ENCODE measurements at regions not wholly inside any gene's neighbourhood (a gene's known extent, or its start where the extent isn't known, plus 50 kb on each side); places are given as distances from the start of the nearest gene placed in this dataset.
A peak's percentile ranks its signal among the peaks of the same experiment; 100 is the strongest.

DNA sequence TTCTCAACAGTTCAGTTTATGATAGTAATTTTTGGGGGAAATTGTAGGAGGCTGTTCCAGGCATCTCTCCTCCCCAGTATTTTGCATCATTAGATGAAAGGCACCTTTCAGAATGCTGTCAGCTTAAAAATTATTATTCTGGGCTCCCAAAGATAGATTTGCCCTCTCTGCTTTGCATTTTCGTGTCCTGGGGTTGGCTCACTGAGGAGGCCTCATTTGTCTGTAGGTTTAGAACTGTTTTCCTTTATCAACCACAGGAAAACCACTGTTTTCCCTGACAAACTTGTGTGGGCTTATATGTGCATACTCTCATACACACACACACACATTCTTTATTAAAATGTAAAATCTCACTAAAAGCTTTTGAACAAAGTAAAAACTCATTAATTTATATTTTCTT is 197.2 kb upstream of the VCX3A start:
- no peaks in the 10 kb centered on the region for H3K4me1 ChIP-seq
- no peaks in the 10 kb centered on the region for H3K27me3 ChIP-seq
- 25 to 29% methylated on average over 1 of the region's 1 CpG for WGBS, 2 donors
- H3K27ac ChIP-seq, result no peak overlapping the region
- TF ChIP-seq, protein P1, sequence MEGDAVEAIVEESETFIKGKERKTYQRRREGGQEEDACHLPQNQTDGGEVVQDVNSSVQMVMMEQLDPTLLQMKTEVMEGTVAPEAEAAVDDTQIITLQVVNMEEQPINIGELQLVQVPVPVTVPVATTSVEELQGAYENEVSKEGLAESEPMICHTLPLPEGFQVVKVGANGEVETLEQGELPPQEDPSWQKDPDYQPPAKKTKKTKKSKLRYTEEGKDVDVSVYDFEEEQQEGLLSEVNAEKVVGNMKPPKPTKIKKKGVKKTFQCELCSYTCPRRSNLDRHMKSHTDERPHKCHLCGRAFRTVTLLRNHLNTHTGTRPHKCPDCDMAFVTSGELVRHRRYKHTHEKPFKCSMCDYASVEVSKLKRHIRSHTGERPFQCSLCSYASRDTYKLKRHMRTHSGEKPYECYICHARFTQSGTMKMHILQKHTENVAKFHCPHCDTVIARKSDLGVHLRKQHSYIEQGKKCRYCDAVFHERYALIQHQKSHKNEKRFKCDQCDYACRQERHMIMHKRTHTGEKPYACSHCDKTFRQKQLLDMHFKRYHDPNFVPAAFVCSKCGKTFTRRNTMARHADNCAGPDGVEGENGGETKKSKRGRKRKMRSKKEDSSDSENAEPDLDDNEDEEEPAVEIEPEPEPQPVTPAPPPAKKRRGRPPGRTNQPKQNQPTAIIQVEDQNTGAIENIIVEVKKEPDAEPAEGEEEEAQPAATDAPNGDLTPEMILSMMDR (IDR thresholded peaks at IDR 0.05), result no peak
- TF ChIP-seq POLR2A (IDR thresholded peaks at IDR 0.05) (no peak), EP300 (IDR thresholded peaks at IDR 0.05) (no peak)
- no peak overlapping the region for H3K4me3 ChIP-seq
- no peaks in the 10 kb centered on the region for H3K9me3 ChIP-seq
- no peak for DNase-seq (ENCODE audit: low spot score in 2 of 2)
- H3K36me3 ChIP-seq, result no peaks in the 10 kb centered on the region

DNA sequence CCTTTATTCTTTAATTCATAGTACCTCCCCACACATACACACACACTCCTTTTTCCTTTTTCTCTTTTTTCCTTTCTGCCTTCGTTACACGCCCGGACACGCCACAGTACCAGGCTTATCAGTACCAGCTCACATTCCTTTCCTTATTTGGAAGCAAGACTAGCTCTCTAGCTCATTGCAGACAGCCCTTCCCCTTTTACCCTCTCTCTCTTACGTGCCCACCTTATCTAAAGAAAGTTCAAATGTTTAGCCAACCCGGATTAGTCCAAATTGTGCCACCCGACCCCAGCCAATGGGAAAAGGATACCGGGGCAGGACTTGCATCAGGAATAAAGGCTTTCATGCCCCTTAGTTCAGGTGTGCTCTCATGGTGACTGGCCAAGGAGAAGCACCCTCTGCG is 194.7 kb upstream of the VCX3A start:
- no peak for TF ChIP-seq POLR2A (IDR thresholded peaks at IDR 0.05)
- WGBS, 2 donors, result 57 to 74% methylated on average over 9 of the region's 9 CpGs
- H3K27me3 ChIP-seq, result no peaks in the 10 kb centered on the region
- H3K27ac ChIP-seq, result no peak overlapping the region
- H3K36me3 ChIP-seq, result no peaks in the 10 kb centered on the region
- H3K4me3 ChIP-seq, result no peak overlapping the region
- H3K9me3 ChIP-seq, result no peaks in the 10 kb centered on the region
- no peak for DNase-seq (ENCODE audit: low spot score in 2 of 2)
- H3K4me1 ChIP-seq, result no peaks in the 10 kb centered on the region

DNA sequence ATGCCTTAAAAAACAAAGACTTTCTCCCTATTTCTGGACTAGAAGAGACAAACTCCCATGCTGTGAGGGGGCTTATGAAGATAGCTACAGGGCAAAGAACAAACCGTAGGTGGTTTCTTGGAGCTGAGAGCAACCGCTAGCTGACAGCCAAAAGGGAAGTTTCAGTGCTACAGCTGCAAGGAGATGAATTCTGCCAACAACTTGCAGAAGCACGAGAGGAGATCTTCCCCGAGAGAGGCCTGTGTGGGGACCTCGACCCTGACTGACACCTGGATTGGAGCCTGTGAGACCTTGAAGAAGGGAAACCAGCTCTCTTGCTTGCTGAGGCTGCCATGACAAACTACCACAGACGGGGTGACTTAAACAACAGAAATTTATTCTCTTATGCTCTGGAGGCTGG is 183.8 kb upstream of the VCX3A start:
- Histone ChIP-seq H3K27ac (no peak overlapping the region), H3K4me1 (no peaks in the 10 kb centered on the region), H3K36me3 (no peaks in the 10 kb centered on the region), H3K4me3 (no peak overlapping the region), H3K9me3 (no peaks in the 10 kb centered on the region), H3K27me3 (no peaks in the 10 kb centered on the region)
- DNase-seq (ENCODE audit: low spot score in 2 of 2), result no peak
- WGBS, 2 donors, result 53 to 83% methylated on average over 4 to 6 of the region's 6 CpGs
- TF ChIP-seq, protein P1 (IDR thresholded peaks at IDR 0.05), result no peak
- TF ChIP-seq POLR2A (IDR thresholded peaks at IDR 0.05) (no peak), EP300 (IDR thresholded peaks at IDR 0.05) (no peak)

DNA sequence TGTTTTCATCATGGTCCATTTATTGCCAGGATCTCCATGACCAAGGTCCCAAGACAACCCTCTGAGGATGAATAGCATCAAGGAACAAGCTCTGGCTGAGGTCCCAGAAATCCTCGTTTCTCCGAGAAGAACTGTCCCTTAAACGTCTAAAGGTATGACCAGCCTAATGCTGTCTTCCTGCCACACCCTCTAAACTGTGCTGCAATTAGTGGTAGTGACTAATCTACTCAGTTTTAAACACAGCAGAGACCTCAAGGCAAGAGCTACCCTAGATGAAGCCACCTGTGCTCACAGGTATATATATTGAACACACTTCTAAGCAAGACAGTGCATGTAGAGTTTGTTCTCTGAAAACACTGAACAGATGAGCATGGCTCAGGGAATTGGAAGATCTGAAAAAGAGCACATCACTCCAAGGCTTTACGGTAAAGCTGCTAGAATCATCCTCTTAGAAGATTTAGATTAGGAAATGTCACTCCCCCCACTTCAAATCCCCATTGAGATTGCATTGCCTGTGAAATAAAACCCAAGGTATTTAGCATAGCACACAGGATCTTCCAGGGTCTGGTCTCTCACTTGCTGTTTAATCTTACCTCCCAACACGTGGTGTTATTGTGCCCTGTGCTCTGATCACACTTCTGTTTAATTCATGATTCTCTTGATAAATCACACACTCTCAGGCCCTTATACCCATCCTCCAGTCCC is 173.9 kb upstream of the VCX3A start:
- Histone ChIP-seq H3K36me3 (no peaks in the 10 kb centered on the region), H3K27me3 (no peaks in the 10 kb centered on the region), H3K4me3 (no peak overlapping the region), H3K9me3 (no peaks in the 10 kb centered on the region), H3K4me1 (no peaks in the 10 kb centered on the region), H3K27ac (peak overlapping the region in 1 of 4 donors; percentile 28)
- TF ChIP-seq, protein P1 (IDR thresholded peaks at IDR 0.05), result no peak
- TF ChIP-seq POLR2A (IDR thresholded peaks at IDR 0.05) (no peak), EP300 (IDR thresholded peaks at IDR 0.05) (no peak)
- DNase-seq (ENCODE audit: low spot score in 2 of 2), result no peak
- 48 to 59% methylated on average over 5 of the region's 5 CpGs for WGBS, 2 donors

DNA sequence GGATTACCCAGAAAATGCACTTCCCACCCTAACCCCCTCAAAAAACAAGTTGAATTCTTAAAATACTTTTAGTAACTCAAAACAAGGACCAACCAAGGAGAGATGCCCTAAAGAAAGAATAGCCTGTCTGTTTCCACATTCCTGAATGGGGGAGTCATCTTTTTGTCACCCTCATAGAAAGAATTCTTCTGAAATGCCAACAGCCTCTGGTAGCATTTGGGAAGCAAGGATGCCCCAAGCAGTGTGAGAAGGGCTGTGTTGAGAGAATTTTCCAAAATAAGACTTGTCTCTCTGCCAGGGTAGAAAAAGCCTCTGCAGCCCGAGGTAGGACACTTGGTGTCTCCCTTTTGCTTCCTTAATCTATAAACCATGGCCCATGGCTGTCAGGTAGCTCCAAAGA is 173.1 kb upstream of the VCX3A start:
- no peaks in the 10 kb centered on the region for H3K36me3 ChIP-seq
- no peak for DNase-seq (ENCODE audit: low spot score in 2 of 2)
- H3K9me3 ChIP-seq, result no peaks in the 10 kb centered on the region
- no peak overlapping the region for H3K27ac ChIP-seq
- 39% methylated on average over 1 of the region's 1 CpG; no CpG with 5 or more reads in 1 of the 2 donors for WGBS, 2 donors
- no peaks in the 10 kb centered on the region for H3K27me3 ChIP-seq
- H3K4me3 ChIP-seq, result no peak overlapping the region
- H3K4me1 ChIP-seq, result no peaks in the 10 kb centered on the region
- no peak for TF ChIP-seq POLR2A (IDR thresholded peaks at IDR 0.05)
- TF ChIP-seq, protein P1 (IDR thresholded peaks at IDR 0.05), result no peak
- TF ChIP-seq EP300 (IDR thresholded peaks at IDR 0.05), result no peak

Measured in tibial nerve (tissue), 4 donors.